ENCODE measurements at regions not wholly inside any gene's neighbourhood (a gene's known extent, or its start where the extent isn't known, plus 50 kb on each side); places are given as distances from the start of the nearest gene placed in this dataset.

GRCh38 chr12:75565795-75566194 is 54.4 kb upstream of the KRR1 start:
- no peak for DNase-seq (ENCODE audit: insufficient read length)
- no peak for FAIRE-seq
- TF ChIP-seq TAF1 (IDR thresholded peaks at IDR 0.05; ENCODE audit: borderline replicate concordance, low read depth, low read length) (no peak), POLR2A (IDR thresholded peaks at IDR 0.05; ENCODE audit: low read depth, low read length) (no peak), POLR2AphosphoS5 (IDR thresholded peaks at IDR 0.05; ENCODE audit: low read depth, low read length) (no peak)

GRCh38 chr12:75564852-75565251 is 53.4 kb upstream of the KRR1 start:
- DNase-seq (ENCODE audit: insufficient read length) (no peak), FAIRE-seq (no peak)
- no peak for TF ChIP-seq TAF1 (IDR thresholded peaks at IDR 0.05; ENCODE audit: borderline replicate concordance, low read depth, low read length)
- no peak for TF ChIP-seq POLR2AphosphoS5 (IDR thresholded peaks at IDR 0.05; ENCODE audit: low read depth, low read length)
- TF ChIP-seq POLR2A (IDR thresholded peaks at IDR 0.05; ENCODE audit: low read depth, low read length) = no peak

GRCh38 chr12:75564398-75564797 is 53.0 kb upstream of the KRR1 start:
- DNase-seq (ENCODE audit: insufficient read length) = no peak
- TF ChIP-seq POLR2AphosphoS5 (IDR thresholded peaks at IDR 0.05; ENCODE audit: low read depth, low read length) (no peak), TAF1 (IDR thresholded peaks at IDR 0.05; ENCODE audit: borderline replicate concordance, low read depth, low read length) (no peak), POLR2A (IDR thresholded peaks at IDR 0.05; ENCODE audit: low read depth, low read length) (no peak)
- FAIRE-seq = no peak

GRCh38 chr12:75563351-75563750 is 51.9 kb upstream of the KRR1 start:
- no peak for FAIRE-seq
- TF ChIP-seq POLR2A (IDR thresholded peaks at IDR 0.05; ENCODE audit: low read depth, low read length) = no peak
- TF ChIP-seq POLR2AphosphoS5 (IDR thresholded peaks at IDR 0.05; ENCODE audit: low read depth, low read length) = no peak
- no peak for TF ChIP-seq TAF1 (IDR thresholded peaks at IDR 0.05; ENCODE audit: borderline replicate concordance, low read depth, low read length)
- no peak for DNase-seq (ENCODE audit: insufficient read length)

- DNase-seq (ENCODE audit: insufficient read length) (no peak), FAIRE-seq (no peak)
- TF ChIP-seq TAF1 (IDR thresholded peaks at IDR 0.05; ENCODE audit: borderline replicate concordance, low read depth, low read length) = no peak
- TF ChIP-seq POLR2AphosphoS5 (IDR thresholded peaks at IDR 0.05; ENCODE audit: low read depth, low read length) = no peak
- no peak for TF ChIP-seq POLR2A (IDR thresholded peaks at IDR 0.05; ENCODE audit: low read depth, low read length)
Measured at GRCh38 chr12:75561921-75562320, 50.5 kb upstream of the KRR1 start.

Measured in GM12892 (cell line).